ENCODE measurements at regions not wholly inside any gene's neighbourhood (a gene's known extent, or its start where the extent isn't known, plus 50 kb on each side); places are given as distances from the start of the nearest gene placed in this dataset.

DNA sequence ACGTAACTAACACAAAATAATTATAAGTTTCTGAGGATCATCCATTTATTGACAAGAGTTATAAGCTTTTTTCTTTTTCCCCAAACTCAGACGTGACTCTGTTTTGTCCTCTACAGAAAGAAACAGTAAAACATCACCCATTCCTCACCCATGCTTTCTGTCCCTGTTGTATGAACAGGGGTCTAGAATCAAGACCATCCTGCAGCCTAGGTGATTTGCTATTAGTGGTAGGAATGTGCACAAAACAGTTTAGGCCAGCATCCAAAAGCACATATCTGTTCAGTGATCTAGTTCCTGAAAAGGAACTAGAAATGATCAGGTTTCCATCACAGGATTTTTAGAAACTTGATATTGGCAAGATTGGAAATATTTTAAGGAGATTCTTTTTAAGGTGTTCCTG, 527.6 kb downstream of the SOX2 start:
- H3K27ac ChIP-seq: no peak overlapping the region
- H3K4me3 ChIP-seq: no peak overlapping the region

DNA sequence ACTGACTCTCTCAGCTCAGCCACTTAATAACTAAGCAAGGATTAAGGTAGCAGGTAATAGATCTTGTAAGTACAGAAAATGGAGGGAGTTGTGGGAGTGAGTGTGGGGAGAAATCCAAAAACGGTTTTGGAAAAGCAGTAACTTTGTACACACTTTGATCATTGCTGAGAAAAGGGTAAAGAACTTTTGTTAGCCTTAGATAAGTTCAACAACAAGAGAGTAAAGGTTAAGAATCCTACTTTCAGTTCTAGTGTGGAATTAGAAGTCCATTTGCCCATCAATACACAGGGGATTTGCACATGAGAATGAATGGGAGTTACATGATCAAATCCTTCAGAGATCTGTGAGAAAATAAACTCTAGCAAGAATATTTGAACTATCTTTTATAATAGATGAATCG, 528.7 kb downstream of the SOX2 start:
- Histone ChIP-seq H3K27ac (no peak overlapping the region), H3K4me3 (no peak overlapping the region)

DNA sequence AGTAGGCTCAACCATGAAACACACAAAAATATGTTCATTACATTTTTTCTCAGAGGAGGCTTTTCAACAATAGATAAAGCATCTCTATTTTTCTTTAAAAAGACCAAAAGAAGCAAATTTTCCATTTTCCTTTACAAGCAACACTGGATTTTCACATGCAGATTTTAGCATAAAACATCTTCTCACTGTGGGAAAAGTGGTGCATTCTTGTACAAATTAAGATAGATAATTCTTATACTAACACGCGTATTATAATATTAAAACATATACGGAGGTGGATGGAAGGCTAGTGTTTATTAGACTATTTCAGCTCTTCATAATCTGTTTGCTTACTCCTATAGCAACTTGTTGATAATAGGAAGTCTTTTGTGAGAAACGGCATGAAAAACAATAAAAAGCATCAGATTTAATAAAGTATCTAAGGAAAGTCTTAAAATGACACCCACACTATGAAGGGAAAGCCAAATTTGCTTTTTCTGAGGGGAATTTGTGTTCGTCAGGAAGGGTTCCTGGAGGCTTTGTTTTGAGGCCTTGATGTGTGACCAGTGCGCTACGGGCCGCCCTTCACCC, 529.6 kb downstream of the SOX2 start:
- Histone ChIP-seq H3K4me3 (no peak overlapping the region), H3K27ac (peak overlapping the region in 3 of 21 experiments; percentile 12 to 63 (median 42))

DNA sequence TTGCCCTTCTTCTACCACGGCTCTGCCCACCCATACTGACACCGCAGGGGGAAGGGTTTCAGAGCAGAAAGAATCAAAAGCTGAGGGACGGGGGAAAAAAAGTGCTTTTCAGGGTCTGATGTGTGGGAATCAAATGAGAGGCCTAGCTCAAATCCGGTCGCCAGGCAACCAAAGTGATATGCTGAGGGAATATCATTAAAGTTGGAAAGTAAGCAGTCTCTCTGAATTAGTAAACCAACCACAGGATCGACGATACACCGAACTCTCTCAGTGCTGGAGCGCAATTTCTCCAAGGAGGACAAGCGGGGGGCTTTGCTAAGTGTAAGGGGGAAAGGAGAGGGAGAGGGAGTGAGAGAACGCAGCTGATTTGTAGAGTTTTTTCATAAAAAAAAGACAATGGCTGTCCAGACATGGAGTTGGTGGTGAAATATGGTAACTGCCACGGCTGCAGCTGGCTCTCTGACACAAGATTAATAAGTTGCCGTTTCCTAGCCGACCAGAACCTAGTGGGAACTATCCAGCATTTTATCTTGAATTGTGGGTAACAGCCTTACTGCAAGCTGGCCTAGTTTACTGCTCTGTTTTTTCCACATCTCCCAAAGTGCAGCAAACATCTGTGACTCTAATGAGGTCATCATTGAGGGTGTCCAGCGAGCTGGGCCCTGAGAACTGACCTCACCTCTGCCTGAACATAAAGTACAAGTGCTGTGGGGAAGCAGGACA, 530.2 kb downstream of the SOX2 start:
- Histone ChIP-seq H3K4me3 (no peak overlapping the region), H3K27ac (peak overlapping the region in 3 of 21 experiments; percentile 12 to 63 (median 42))

DNA sequence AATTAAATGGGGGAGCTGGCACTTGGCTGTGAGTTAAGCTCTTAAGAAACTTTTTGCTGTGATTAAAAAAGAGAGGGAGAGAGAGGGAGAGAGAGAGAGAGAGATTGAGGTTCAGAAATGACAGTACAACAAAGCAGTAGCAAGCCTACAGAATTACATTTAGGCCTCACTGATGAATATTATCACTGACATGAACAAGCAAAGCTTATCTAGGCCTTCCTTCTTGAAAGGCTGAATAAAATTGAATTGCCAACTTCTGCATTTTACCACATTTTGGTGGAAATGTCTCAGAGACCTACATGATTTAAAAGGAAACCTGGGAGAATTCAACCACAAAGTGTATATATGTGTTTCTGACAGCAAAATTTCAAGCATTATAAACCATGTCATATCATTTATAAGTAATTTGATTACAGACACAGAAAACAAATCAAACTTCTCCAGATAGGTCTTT, 530.8 kb downstream of the SOX2 start:
- H3K27ac ChIP-seq: no peak overlapping the region
- no peak overlapping the region for H3K4me3 ChIP-seq

DNA sequence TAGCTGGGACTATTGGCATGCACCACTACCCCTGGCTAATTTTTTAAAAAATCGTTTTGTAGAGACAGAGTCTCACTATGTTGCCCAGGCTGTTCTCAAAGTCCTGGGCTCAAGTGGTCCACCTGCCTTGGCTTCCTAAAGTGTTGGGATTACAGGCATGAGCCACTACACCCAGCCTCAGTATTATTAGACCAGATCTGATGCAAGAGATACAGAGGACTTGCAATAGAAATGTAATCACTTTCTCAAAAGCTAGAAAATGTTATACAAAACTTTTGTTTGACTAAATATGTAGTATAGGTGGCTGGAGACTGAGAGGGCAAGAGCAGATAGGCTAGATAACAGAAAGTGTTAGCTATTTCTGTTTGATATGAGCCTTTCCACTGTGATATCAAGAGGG, 531.9 kb downstream of the SOX2 start:
- Histone ChIP-seq H3K4me3 (no peak overlapping the region), H3K27ac (no peak overlapping the region)

DNA sequence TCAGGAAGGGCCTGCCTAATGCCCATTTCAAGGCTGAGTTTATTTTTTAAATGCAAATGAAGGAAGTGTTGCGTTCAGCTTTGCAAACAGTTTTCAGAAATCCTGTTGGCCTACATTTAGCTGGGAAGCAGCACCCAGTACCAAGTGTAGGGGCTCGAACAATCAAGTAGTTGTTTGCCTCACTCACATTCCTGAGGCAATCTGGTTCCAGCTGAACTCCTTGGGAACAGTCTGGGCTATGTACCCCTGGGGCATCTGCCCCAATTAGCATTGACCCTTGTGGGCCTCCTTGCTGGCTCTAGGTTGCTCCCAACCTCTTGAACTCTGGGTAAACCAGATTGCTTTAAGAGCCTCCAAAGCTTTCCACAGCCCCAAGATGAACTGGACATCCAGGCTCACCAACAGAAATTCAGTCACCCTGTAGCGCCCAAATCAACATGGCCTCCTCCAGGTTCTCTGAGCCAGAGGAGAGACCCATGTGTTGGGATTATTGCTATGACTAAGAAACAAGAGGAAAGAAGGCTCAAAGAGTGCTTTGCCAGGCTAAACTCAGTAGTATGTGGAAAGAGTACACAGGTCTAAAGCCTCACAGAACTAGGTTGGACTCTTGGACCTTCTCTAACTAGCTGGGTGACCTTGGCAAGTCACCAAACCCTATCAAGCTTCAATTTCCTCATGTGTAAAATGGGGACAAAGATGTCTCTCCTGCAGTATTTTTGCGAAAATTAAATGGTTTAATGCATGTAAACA, 532.7 kb downstream of the SOX2 start:
- Histone ChIP-seq H3K4me3 (no peak overlapping the region), H3K27ac (no peak overlapping the region)

DNA sequence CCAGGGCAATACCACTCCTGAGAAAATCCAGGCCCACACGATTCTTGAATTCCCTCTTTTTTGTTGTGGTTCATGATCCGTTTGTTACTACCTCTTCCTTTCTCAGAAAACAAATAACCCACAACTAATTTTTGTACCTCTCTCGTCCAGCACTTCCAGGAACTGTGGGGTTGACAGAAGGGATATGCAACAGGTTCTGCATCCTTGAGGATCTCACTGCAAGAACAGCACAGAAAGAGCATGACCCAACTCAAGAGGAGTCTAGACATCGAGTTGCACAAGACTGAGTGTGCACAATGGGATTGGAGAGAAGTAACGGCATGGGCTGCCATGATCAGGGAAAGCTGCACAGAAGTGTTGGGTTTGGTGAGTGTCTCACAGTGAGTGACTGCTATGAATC, 533.3 kb downstream of the SOX2 start:
- no peak overlapping the region for H3K4me3 ChIP-seq
- H3K27ac ChIP-seq: no peak overlapping the region

DNA sequence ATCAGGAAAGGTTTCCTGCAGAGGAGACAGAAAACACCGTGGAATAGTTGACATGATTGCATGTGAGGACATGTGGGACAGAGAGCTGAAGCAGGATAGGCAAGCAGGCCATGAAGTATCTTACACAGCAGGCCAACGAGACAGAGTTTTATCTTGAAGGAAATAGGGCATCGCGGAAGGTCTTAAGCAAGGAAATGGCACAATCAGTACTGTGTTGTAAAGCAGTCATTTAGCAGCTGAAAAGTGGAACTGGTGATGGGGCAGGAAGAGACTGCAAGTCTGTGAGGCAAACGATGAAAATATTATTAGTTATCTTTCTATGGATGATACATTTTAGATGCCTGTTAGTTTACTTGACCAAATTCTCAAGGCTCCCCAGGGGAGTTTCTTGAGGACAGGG, 535.1 kb downstream of the SOX2 start:
- no peak overlapping the region for H3K27ac ChIP-seq
- H3K4me3 ChIP-seq: no peak overlapping the region

DNA sequence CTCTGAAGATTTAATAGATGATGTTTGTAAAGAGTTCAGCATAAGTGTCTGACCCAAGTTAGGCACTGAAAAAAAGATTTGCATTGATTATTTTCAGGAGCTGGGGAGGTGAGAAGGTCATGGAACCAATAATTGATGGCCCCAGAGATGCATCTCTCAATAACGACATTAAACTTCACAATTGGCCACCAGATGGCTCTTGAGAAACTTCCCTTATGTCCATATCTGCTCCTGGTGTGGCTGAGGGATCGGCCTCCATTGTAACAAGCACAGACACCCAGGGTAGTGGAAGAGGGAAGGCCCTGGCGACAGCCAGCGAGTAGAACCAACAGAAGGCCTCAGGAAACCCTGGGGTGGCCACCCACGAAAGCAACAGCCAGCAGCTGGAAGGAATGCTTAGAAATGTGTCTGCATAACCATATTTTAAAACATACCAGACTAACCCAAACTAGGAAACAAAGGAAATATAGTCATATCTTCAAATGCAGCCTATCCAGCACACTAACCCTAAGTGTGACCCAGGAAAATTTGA, 536.7 kb downstream of the SOX2 start:
- H3K27ac ChIP-seq: no peak overlapping the region
- H3K4me3 ChIP-seq: no peak overlapping the region

DNA sequence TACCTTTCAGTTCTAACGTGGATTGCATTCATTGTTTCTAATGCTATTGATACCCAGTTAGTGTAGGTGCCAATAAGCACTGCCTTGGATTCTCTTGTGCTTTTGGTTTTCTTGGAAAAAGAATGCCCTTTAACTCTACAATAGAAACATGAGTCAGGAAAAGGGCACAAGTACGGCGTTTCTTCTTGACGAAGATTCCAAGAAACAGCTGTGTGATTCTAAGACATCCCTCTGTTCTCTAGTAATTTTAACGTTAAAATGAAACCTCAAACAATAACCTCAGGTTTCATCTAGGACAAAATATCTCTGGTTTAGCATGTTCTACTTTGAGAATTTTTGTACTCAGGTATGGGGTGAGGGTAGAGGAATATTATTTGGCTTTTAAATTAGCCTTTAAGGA, 540.5 kb upstream of the ATP11B start:
- Histone ChIP-seq H3K27ac (no peak overlapping the region), H3K4me3 (no peak overlapping the region)

DNA sequence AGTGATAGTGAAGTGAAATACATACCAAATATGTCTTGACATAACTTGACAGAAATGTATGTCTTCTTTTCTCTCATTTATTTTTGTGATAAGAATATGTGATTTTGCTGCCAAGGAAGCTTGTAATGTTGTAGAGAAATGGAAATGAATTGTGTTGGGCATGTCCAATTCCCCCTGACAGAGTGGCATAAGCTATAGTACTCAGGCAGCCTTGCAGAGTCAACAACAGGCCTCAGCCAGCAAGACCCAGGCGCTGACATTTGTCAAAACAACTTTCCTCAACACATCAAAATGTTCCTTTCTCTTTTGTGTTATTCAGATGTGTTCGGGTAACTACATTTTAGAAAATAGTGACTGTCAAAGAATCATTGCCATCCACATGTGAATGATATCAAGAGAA, 538.1 kb upstream of the ATP11B start:
- H3K27ac ChIP-seq: no peak overlapping the region

DNA sequence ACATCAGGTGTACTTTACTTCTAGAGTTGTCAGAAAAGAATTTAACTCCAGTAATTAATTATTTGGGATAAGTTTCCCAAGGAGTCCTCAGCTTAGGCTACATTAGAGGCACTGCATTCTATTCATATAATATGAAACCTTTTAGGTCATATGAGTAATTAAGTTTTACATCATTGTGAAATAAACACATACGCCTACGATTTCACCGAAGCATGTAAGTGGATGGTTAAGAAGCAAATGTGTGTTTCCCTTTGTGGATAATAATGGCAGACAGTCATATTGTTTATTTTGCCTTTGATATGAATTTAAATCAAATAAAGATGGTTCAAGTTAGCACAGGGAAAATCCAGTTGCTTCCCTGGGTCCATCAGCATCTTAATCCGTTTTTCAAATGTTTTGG, 535.9 kb upstream of the ATP11B start:
- H3K27ac ChIP-seq: no peak overlapping the region

More for the DNA sequence above, 538.1 kb upstream of the ATP11B start:
- H3K4me3 ChIP-seq: no peak overlapping the region

DNA sequence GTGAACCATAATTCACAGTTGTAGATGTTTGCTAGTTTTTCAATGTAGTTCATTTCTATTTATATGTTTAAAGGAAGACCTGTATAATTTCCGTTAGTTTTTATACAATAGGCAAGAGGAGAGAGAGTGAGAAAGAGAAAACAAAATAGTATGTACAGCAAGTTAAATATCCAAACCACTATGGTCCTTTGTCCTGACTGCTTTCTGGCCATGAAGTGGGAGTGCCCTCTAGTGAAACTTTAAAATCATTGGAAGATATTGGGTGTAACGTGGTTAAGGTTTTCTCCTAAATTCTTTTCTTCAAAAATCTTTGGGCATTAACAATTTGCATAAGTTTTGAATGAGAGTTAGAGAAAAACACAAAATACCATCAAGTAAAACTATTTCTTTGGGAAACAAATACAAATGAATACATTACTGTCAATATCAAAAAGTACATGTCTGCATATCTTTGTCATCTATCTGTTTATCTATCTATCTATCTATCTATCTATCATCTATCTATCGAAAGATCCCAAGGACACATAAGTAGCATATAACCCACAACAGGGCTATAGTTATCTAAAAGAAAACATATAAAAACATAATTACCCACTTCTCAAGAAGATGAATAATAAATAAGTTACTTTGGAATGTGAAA, 534.6 kb upstream of the ATP11B start:
- no peak overlapping the region for H3K4me3 ChIP-seq
- H3K27ac ChIP-seq: no peak overlapping the region

More for the DNA sequence above, 535.9 kb upstream of the ATP11B start:
- H3K4me3 ChIP-seq: no peak overlapping the region

DNA sequence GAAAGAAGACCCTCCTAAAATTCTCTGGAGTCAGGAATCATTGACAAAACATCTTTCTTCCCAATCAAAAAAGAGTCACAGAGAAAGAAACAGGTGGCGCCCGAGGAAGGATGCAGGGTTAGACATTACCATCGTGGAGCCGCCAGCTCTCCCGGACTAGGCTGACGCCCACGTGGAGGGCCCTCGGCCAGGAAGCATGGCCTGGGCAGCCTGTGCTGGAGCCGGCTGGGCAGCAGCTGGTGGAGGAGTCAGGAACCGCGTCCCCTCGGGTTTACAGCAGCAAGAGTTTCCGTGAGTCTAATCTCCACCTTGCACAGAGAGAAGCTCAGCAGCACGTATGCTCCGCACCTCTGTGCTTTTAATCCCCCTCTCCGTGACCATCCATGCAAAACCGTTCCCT, 533.7 kb upstream of the ATP11B start:
- H3K4me3 ChIP-seq: no peak overlapping the region

DNA sequence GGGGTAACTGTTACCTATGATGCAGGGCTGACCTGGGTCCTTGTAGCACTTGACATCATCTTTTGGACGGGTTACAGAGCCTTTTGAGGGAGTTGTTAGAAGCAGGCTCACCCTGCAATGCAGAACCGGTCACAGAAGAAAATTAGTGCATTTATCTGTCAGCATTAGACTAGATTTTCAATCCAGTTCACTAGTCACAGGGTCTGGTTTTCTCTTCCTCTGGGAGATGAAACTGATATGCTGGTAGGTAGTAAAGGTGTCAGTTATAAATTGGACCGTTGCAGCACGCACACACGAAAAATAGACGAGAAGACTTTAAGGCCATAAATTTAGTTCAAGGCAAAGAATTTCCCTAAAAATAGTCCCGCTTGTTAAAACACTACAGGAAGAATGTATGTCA, 532.3 kb upstream of the ATP11B start:
- H3K4me3 ChIP-seq: no peak overlapping the region

More for the DNA sequence above, 533.7 kb upstream of the ATP11B start:
- no peak overlapping the region for H3K27ac ChIP-seq

DNA sequence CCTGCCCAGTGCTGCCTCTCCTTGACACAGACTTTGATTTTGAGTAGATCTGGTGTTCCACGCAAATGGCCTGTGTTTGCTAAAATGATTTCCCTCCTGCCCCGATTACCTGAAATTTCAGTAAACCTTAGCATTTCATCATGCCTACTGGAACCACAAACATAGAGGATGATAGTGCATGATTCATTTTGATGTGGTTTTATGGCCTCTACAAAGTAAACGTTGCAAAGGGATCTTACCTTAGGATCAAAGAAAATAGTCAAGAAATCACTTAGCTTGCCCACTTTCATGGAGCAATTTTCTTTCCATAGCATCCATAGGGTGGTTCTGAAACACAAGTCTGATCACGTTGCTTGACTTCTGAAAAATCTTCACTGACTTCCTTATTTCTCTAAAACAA, 524.6 kb upstream of the ATP11B start:
- H3K27ac ChIP-seq: no peak overlapping the region
- H3K4me3 ChIP-seq: no peak overlapping the region

More for the DNA sequence above, 532.3 kb upstream of the ATP11B start:
- no peak overlapping the region for H3K27ac ChIP-seq

DNA sequence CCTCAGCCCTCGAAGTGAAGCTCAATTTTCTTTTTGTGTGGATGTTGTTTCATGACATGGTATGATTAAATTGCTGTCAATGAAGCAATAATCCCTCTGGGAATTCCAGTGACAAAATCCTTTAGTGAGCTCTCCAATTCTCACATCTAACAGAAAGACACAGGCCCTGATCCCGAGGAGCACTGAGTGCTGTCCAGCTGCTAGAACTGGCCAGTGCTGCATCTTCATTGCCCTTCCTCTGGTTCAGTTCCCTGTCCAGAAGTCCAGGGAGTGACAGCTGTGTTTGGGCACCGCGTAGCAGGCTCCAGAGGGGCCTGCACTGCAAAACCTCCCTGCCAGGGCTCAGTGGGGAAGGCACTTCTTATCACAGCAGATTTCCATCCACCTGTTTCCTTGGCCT, 516.8 kb upstream of the ATP11B start:
- Histone ChIP-seq H3K4me3 (no peak overlapping the region), H3K27ac (no peak overlapping the region)

DNA sequence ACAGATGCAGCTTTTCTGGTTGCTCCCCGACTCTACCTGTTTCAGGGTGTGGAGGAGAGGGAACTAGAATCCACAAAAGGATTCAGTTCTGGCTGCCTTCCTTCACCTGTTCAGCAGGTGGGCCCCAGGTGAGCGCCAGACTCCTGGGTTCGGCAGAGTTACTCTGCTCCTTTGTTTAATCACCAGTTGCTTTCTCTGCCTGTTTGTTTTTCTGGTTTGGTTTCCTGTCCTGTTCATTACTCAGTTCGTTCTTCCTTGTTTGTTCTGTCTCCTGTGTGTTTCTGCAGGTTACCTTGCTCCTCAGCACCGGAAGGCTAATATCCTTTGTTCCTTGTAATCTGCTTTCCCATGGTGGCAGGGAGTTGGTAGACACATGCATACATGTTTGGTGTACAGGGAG, 508.5 kb upstream of the ATP11B start:
- H3K4me3 ChIP-seq: no peak overlapping the region
- no peak overlapping the region for H3K27ac ChIP-seq

DNA sequence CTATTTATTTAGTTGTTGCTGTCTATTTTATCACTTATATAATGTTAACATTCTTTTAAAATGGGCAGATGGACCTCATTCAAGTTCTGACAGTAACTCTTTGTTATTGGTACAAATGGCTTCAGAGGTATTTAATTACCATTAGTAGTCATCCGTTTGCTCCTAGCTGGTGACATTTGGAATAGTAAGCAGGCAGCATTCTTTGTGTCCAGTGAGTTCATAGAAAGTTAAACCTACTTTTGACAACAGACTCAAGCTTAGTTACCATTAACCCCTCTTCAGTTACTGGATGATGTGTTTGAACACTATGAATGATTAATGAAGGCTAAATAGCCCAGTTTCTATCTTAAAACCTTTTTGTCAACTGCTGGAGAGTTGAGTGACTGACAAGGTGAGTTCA, 500.7 kb upstream of the ATP11B start:
- Histone ChIP-seq H3K27ac (no peak overlapping the region), H3K4me3 (no peak overlapping the region)
